ENCODE measurements at regions not wholly inside any gene's neighbourhood (a gene's known extent, or its start where the extent isn't known, plus 50 kb on each side); places are given as distances from the start of the nearest gene placed in this dataset.

- no peak for DNase-seq
These were observed 393.0 kb downstream of the TMEM167A start for GRCh38 chr5:82684165-82684564.

- DNase-seq, result no peak
These were observed 397.5 kb downstream of the TMEM167A start for GRCh38 chr5:82679660-82680059.

DNA sequence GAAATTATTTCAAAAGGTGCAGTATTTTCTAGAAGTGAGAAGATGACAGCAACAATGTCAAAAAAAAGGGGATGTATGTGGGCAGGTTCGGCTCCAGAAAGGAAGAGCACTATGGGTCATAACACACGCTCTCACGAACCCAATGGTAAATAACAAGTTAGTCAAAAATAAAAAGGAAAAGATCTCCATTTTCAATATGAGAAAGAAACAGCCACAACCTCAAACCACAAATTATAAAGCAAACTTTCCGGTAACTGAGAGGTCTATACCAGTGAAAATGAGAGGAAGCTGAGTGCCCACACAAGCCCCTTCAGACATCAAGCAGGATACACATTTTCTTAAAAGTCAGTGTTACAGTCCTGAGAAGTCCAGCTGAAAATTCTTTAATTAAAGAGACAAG, 398.5 kb upstream of the RPS23 start:
- peak; percentile 10 for DNase-seq

- DNase-seq, result no peak
These were observed 396.5 kb upstream of the RPS23 start for GRCh38 chr5:82674671-82675070.

DNA sequence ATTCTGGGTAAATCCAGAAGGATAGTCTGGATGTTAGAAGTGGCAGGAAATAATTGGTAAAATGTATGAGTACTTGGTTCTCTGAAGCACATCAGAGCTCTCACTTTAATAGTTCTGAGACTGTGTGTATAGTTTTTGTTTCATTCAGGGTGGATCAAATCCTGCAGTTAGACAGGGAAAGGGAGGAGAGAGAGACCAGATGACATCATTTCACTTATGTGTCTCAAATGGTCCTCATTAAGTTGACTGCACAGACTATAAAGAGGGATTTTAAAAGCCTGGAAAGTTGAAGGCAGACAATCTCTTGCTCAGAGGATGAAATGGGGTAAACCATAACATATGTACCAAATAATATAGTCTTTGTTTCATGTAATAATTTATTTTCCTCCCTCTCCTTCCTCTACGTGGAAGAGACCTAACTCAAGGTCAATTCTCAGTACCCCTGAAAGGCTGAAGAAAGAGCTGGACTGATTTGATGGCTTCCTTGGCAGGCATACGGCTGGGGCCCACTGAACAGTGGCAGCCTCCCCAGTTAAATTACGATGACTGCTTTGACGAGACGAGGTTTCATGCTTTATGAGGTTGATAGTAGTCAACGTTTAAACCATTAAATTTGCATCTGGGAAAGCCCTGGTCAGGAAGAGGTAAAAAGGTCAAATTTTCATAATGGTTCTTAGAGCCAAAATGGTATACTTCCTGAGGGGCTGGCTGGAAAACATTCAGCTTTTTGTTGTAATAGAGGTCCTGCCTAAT, 395.1 kb upstream of the RPS23 start:
- no peak for DNase-seq

DNA sequence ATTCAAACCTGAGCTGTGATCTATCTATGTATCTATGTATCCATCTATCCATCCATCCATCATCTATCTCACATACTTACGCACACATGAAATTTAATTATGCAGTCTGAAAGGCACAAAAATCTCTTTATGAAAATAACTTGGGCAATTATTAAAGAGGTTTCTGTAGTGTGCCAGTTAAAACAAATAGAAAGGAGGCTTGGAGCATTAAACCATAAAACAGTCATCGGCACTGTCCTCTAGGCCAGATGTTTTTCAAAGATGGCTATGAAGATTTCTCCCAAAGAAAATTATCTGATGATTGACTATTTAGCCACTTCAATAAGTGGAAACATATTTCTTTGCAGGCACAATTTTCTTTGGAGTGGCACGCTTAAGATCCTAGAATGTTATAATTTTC, 392.5 kb upstream of the RPS23 start:
- no peak for DNase-seq

DNA sequence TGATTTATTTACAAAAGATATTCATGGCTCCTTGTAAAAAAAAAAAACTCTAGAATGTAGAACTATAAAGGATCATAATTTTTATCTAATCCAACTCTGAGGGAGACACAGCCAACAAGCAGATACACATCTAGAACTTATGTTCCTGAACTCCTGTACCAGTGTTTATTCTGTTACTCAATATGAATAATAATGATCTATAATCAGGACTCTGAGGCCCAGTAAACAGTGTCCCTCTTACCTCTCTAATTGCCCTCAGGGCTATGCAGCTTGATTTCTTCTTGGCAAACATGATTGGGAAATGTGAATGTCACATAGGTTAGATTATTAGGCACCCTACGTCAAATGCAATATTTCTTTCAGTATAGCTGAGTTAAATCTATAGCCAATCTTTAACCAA, 391.6 kb upstream of the RPS23 start:
- no peak for DNase-seq

DNA sequence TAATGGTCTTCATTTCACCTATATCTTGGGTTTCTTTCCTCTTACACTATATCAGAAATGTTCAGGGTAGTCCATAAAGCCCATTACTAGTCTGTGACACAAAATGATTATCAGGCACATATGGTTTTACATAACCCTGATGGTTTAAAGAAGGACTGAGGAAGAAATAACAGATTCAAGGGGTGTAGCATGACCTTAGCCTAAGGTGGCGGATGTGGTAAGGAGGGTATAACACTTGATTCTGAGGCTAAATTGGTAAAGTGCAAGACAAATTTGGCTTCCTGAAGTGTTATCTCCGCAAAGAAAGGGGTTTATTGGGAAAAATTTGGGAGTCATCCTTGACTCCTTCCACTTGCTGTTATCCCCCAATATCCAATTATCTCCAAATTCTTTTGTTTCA, 388.2 kb upstream of the RPS23 start:
- DNase-seq, result no peak

DNA sequence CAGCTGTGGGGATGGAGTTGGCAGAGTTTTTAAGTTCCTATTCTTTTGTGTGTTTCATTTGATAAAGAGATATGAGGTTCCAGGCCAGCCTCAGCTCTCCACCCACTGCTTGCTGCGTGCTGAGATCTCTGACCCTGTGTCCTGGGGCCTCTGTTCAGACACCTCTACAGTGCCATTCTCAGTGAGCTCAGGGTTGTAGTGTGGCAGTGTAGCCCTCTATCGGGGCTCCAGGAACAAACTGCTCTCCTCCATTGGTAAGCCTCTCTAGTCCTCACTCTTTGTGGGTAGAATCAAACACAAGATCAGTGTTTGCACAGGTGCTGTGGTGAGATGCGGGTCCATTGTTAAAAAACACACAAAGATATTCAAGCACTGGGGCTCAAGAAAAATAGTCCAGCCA, 386.6 kb upstream of the RPS23 start:
- DNase-seq, result no peak

DNA sequence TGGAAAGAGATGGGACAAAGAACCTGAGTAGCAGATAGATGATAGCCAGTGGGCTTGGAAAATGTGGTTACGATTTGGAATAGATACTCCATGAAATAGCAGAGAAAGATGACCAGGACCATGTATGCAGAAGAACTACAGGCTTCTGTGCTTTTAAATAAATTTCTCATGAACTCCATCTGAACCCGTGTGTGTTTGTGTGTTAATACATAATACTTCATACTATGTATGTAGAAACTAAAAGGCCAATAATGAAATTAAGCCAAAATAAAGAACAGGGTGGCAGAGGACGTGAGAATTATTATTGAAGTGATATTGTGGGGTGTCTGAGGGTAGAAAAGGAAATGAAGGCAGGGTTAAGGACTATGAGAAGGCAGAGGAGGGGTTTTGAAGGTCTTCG, 385.1 kb upstream of the RPS23 start:
- DNase-seq, result no peak

DNA sequence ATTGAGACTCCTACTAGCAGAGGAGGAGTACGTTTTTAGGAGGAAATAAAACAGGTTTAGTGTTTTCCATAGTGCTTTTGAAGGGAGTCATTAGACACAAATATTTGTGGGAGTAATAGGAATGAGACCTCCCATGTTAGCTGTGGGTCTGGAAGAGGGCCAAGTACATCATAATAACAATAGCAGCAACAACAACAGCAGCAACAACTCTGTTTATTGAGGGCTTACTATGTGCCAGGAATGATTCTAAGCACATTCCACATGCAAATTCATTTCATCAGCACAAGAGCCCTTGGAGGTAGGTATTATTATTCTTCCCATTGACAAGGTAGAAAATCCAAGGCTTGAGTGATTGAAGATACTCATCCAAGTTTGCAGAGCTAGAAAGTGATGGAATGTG, 384.2 kb upstream of the RPS23 start:
- DNase-seq, result no peak

- DNase-seq, result no peak
These were observed 383.8 kb upstream of the RPS23 start for GRCh38 chr5:82661933-82662332.

DNA sequence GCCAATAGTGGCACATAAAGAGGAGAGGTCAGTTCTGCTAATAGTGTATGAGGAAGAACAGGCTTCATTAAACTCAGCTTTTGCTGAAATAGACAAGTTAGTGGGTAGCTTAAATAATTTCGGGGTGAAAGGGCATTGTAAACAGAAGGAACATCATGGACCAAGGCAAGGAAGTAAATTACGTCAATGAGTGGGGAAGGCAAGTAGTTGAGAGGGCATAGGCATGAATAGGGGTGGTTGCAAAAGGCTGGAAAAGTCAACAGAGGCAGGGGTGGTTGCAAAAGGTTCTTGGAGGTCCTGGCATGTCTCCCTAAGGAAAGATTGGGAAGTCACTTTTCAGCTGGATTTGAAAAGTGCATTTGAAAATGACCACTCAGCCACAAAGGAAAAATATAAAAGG, 383.3 kb upstream of the RPS23 start:
- no peak for DNase-seq

GRCh38 chr5:82659115-82659514, 381.0 kb upstream of the RPS23 start:
- no peak for DNase-seq

GRCh38 chr5:82657033-82657699, 379.0 kb upstream of the RPS23 start:
- DNase-seq, result no peak

DNA sequence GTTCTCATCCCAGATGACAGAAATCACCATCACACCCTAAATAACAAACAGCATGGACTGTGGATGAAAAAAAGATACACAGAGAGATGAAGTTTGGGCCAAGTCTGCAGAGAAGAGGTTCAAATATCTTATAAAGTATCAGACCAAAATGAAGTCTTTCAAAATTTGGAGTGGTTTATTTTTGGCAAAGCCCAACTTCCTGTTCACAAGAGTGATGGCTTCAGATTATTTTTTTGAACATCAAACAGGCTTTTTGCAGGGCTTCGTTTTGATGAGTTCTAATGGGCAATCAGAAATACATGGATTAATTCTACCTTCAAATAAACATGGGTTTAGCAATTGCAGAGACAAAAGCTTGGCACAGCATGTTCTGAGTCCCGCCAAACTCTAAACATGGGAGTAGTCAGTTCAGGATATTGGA, 378.2 kb upstream of the RPS23 start:
- DNase-seq, result no peak

- no peak for DNase-seq
These were observed 376.9 kb upstream of the RPS23 start for GRCh38 chr5:82655078-82655477.

DNA sequence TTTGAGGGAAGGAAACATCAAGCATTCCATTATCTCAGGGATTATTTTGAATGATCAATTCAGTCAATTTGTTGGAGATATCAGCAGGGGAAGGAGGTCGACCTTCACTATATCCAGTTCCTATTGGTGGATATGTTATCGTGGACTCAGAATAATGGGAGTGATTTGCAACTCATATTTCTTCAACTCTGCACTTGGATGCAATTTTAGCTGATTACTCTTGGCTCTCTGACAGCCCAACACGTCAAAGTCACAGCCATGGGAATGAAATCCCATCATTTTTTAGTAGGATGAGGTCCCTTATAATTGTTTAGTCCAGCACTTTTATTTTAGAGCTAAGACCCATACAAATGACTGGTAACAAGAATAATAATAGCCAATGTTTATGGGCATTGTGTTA, 371.8 kb upstream of the RPS23 start:
- no peak for DNase-seq

GRCh38 chr5:82644766-82645165, 366.6 kb upstream of the RPS23 start:
- DNase-seq, result no peak

DNA sequence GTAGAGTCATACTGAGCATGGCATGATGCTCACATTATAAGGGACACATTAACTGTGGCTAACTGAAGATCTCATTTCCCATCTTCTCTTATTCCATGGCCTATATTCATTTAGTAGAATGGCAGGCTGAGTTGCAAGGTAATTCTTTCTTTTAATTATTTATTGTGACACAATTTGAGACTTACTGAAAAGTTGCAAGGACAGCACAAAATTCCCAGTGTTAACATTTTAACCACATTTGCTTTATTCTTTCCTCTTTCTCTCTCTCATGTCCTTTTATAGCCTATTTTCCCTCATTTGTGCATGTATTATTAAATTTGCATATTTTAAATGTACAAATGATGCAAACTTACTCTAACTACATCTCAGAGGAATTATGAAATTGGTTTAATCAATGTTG, 366.1 kb upstream of the RPS23 start:
- no peak for DNase-seq

DNA sequence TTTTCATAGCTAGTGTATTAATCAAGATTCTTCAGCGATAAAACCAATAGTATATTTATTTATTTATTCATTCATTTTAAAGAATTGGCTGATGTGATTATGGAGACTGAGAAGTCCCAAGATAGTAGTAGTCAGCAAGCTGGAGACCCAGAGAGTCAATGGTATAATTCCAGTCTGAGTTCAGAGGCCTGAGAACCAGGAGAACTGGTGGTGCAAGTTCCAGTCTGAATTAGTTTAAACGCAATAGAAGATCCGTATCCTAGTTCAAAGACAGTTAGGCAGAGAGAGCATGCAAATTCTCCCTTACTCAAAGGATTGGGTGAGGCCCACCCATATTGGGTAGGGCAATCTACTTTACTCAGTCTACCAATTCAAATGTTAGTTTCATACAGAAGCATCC, 364.2 kb upstream of the RPS23 start:
- DNase-seq, result no peak

DNA sequence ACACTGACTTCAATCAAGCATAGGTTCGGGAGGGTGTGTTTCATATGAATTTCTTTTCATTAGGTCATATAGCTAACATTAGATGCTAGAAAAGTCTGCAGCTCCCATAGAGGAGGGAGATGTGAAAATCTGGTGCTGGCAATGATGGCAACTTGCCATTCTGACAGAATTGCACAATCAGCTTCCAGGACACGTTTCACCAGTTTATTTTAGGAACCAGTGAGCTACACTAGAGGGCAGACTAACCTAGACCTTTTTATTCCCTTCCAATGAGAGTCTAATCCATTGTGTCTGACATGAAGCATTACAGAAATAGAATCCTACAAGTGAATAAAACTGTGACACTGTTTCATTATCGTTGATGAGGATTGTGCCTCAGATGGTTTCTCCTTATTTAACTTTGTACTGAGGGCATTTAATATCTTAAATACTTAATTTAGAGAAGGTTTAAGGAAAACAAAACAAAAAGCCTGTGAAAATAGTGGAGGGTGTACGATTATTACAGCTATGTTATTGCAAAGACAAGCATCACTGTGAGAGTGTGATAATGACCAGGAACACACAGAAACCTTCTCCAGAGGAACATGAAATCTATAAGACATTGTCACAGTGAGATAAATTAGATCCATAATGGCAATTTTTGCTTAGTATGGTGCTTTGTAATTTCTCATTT, 363.3 kb upstream of the RPS23 start:
- peak; percentile 27 for DNase-seq

DNA sequence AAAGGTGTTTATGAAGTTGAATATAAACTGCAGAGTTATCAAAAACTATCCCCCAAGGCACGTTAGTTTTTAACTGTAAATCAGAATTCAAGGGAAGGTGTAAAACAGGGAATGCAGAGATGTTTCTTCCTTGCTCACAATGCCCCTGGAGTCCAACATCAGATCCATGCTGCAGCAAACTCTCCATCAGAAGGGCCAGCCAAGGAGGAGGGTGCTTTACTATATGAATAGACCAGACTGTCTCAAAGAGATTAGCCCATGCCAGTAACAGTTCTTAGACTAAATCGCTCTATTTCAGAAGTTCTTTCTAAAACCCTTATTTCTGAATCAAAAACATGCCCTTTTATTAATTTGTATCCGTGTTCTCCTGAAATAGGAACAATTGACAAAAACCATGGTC, 362.8 kb upstream of the RPS23 start:
- no peak for DNase-seq

DNA sequence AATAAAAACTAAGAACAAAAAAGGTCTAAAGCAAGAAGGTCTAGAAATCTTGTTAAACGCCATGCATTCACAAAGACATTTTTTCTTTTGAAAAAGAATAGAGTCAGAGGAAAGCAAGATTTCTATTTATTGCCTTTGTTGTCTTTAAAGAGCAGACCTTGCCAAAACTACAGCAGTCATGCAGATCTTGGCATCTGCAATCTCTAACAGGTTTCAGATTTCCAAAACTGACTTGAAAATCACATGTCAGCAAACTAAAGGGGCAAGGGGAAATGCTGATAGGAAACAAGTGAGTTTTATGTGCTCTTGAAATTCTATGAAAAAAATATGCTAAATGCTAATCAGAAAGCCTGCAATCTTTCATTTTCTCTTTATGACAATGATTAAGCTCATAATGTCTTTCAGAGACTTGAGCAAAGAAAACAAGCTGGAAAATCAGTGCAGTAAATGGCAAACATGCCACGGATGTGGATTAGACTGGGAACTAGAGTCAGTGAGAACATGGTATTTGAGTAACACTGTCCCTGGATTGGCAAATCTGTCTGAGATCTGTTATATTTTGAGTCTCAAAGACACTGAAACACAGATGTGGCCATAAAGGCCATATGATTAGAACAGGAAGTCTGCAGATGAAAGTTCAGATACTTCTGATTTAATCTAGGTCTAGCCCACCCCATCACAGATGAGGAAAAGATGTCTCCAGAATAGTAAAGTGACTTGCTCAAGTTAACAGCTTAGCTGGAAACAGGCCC, 361.4 kb upstream of the RPS23 start:
- DNase-seq, result no peak

Measured in CD4-positive, alpha-beta T cell treated with Interleukin-4 for 4 hours (primary cell).